DMS153 treated with DMSO at 0.1 percent for 48 hours (cell line): ENCODE measurements at regions not wholly inside any gene's neighbourhood (a gene's known extent, or its start where the extent isn't known, plus 50 kb on each side); places are given as distances from the start of the nearest gene placed in this dataset.

Experiments used
- DNase-seq: peaks from one replicate; lab custom pipeline; 2025; ENCODE audit not compliant: unreplicated experiment; lab: John Stamatoyannopoulos, UW

DNA sequence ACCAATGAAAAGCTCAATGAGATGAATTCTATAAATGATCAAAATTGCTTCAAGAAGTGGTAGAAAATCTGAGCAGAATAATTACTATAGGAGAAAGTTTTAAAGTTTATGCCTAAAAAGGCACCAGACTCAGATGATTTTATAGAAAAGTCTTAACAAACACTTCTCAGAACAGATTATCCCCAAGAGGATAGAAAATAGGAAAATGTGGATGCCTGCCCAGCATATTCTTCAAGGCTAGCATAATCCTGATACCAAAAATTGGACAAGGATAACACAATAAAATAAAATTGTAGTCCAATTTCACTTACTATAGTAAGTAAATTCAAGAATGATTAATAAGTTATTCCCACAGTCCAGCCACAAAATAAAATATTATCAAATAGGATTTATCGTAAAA, 397.0 kb downstream of the NR2F1-AS1 start:
- DNase-seq = no peak

DNA sequence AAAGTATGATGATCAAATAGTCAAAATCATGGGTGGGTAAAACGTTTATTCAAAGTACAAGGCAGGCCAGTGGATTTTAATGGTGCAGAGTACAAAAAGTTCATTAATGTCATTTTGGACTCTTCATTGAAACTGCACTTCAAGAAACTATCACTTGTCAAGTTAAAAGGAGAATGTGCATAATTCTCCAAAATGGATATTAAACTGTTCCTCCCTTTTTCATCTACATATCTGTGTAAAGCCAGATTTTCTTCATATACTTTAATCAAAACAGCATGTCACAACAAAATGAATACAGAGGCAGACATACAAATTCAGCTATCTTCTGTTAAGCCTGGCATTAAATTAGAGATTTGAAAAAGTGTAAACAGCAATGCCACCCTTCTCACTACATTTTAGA, 401.6 kb downstream of the NR2F1-AS1 start:
- no peak for DNase-seq

DNA sequence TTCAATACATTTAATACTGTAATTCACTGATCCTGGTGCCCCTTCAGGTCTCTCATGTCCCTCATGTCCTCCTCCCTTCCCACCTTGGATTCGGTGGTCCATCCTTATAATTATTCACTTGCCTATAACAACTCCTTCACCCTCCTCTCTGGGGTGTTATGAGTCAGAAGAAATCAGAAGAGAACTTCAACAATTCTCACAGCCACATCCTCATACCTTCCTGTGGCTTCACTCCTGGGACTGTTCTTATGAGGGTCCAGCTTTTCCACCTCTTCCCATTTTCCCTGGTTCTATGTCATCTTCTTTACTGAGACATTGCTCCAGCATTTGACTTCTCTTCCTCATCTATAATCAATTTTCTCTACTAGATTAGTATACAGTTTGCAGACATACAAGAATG, 406.1 kb downstream of the NR2F1-AS1 start:
- DNase-seq = no peak

DNA sequence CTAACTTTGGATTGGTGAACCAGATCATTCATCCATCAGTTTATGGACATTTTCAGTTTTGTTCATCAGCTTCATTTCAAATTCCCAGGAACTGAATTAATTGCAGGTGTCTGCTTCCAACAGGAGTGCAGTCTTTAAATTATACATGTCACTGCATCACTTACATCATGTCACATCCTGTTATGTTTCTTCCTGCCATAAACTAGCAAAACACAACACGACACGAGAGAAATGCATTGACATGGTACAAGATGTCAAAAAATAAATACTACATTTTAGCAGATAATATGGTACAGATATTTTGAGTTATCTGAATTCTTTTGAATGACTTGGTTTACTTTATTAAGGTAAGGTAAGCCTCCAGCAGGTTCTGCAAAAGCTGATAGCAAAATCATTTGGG, 415.5 kb downstream of the NR2F1-AS1 start:
- DNase-seq = no peak

DNA sequence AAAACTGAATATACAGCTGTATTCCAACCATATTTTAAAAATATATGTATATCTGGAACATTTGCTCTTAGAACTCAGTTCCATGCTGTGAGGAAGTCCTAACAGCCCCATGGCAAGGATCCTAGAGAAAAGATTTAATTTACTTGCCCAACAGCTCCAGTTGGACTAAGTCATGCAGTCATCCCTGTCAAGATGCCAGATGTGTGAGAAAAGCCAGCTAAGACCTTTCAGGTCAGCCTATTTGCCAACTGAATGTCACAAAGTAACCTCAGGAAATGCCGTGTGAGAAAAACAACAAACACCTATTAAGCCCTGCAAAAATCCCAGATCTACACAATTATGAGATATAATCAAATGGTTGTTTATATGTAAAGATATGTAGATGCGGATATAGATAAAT, 416.3 kb downstream of the NR2F1-AS1 start:
- no peak for DNase-seq

DNA sequence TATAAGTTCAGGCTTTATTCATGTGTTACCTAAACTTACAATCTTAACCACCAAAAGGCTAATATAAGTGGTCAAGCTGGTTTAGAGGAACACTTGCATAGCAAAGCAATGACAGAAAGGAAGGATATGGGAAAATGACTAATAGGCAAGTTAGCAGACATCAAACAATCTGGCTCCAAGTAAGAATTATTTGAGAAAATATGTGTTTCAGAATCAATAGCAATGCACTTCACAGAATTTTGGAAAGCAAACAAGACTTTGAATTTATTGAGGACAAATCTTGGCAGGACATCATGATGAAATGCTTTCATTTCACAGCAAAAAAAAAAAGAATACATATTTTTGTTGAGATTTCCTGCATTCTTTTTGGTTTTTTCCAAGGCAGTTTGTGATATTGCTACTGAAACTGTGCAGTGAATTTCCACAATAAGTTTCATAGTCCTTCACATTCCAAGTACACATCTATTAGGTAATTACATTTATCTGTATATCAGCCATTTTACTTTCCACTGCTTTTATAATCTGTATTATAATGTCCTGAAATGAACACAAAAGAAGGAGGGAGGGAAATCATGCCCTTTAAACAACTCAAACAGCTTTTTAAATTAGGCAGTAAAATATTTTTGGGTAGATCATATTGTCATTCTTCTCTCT, 417.9 kb downstream of the NR2F1-AS1 start:
- no peak for DNase-seq

DNA sequence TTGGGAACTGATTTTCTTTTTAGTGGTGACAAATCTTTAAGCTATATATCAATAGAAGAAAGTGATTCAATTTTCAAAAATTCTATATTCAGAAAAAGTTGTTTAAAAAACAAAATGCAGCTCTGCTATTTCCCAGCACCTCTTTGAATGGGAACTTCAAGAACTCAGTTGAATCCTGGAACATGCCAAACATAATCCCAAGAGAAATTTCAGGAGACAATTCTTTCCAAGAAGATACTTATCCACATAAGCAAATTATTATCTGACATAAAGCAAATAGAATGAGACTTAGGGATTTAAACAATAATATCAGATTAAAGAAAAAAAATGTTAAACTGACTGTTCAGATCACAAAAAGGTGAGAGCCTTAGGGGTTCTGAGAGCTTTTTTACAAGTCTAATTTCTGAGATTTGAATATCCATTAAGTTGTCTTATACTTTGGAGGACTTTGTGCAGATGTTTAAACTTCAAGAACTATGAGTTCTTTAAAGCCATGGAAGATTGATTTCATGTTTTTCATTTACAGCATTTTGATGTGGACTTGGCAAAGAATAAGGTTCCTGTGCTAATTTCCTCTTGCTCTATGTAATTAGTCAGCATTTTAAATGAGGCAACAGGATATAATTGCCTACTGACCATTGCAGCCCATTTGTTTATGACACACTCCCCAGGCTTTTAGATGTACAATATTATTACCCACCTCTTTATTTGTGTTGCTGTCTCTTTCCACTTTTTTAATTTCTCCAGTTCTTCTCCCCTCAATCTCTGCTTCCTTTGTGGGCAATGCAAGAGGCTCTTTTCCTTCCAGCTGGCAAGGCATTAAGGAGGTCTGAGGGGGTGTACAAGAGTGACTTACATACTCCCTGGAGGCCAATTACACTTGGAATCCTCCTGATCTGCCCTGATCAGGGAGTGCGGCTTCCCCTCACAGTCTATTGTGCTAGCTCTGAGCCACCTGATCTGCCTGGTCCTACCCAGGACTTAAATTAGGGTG, 419.1 kb downstream of the NR2F1-AS1 start:
- no peak for DNase-seq

DNA sequence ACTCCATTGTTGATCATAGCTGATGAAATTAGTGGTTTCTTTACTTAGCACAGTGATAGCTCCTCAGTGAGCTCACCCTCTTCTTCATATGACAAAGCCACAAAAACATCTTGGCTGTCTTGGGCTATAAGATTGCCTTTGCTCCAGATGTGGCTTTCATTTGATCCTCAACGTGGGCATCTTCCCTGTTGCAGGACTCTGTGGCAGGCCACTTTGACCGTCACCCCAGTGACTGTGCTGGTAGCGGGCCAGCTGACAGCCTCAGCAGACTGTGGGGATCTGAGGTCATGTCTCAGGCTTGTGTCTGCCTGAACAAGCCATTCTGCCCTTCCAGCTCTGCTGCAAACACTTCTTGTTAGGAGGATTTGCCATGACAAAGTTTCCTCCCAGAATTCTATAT, 422.2 kb downstream of the NR2F1-AS1 start:
- no peak for DNase-seq

DNA sequence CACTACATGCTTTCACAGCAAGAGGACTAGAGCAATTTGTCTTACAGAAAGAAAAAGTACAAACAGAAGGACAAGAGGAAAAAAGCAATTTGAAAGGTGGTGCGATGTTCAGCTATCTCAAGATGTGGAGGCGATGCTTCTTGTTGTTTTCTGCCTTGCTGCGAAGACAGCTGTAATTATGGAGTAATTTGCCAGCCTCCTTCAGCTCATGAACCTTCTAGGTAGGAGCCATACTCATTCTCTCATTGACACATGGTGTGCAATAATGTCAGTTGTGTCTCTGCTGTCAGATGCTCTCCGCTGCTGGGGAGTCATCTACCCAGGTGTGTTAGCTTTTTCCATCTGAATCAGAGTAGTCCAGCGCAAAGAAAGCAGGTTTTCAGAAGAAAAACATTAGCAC, 424.5 kb downstream of the NR2F1-AS1 start:
- no peak for DNase-seq

DNA sequence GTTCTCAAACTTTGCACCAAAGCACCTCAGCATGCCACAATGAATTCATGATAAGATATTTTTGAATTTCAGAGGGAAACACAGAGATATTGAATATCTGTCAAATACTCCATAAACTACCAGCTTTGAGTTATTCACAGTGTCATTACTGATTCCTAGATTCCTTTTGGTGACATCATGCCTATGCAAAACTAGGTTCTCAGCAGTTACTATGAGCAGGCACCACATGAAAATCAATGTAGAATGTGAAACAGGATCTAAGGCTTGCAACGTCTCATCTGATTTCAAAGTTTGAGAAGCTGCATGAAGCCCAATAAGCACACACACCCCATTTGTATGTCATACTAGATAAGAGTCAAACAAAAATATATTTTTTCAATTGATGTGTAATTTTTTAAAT, 426.5 kb downstream of the NR2F1-AS1 start:
- DNase-seq = no peak

DNA sequence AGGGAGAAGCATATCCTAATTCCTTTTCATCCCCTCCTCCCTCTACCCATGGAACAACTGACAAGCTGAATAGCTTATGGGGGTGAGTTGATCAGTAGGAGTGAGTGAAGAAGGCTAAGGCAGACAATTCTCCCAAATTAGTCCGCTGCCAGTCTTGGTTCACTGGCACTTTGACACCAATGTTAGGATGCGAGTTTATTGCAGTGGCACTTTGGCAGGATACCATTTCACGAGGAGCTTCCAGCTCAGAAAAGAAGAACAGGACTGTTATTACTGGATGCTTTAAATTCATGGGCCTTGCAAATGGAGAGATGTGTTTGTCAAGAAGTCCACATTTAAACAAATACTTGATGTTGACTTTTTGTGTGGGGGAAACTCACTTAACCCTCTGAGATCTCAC, 427.6 kb downstream of the NR2F1-AS1 start:
- DNase-seq = no peak

DNA sequence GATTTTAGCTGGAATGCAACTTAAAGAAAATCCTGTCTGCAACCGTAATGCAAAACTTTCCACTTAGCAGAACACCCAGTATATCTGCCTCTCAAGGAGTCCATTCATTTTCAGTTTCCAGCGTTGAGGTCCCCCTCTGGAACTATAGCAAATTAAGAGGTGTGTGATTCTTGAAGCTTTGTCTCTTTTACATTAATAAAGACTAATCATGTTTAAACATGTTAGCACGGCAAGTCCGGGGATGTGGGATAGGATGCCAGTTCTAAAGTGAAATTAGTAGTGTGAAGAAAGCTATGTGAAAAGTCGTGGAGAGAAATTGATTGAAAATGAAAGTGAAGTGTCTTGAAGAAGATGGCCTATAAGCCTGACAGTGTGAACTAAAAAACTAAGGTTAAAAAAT, 429.1 kb downstream of the NR2F1-AS1 start:
- no peak for DNase-seq

DNA sequence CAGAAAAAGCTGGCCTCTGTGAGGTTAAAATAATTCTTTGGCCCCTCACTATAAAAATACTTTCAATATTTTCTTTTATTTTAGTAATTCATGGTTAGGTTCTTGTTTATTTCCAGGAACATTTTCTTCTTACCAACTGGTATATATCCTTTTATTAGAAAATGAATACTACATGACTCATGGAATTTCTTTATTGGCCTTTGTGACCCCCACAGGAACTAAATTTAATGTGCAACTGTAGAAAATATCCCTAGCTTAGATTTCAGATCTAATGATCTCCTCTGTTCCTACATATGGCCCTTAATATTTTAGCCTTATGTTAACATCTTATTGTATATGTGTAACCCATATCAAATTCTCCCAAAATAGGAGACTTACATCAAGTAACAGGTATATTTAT, 429.9 kb downstream of the NR2F1-AS1 start:
- no peak for DNase-seq

DNA sequence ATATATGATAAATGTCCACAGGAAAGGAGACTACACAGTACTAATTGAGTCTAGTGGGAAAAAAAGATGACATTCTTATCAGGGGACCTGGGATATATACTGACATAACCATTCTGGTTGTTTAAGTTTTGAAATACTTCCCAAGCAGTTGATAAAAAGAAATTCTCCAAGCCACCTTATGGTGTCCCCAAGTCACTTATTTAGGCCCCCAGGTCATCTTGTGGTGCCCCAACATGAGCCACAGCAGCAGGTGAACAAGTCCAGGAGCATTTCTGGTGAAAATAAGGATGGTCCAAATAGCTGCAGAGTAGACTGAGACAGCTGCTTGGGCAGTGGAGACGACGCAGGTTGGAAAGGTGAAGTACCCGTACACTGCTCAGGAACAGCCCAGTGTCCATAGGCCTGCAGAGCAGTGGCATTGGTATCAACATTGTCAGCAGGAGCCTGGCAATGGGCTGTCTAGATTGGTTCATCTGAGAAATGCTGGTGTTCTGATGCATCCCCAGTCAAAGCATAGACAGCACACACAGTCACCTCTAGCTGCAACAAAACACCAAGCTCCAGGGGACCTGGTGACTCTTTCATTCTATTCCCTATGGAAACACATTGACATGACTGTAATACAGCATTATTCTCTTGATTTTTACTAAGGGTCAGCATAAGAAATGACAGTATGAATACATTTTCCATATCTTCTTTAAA, 430.6 kb downstream of the NR2F1-AS1 start:
- DNase-seq = no peak

DNA sequence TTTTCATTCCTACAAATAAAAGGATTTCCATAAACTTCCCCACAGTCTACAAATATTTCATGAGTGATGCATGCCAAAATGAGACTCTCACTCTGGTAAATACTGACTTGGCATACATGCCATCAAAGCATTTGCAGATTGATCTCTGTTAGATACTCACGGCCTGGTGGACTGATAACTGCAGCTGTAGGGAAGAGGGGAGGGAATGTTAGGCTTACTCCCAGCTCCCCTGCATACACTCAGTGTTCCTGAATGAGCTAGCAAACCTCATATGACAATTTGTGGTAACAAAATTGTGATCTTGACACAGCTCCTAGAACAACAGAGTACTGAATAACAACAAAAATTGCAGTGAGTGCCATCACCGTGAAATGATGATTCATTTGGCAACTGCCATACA, 435.3 kb downstream of the NR2F1-AS1 start:
- DNase-seq = no peak

DNA sequence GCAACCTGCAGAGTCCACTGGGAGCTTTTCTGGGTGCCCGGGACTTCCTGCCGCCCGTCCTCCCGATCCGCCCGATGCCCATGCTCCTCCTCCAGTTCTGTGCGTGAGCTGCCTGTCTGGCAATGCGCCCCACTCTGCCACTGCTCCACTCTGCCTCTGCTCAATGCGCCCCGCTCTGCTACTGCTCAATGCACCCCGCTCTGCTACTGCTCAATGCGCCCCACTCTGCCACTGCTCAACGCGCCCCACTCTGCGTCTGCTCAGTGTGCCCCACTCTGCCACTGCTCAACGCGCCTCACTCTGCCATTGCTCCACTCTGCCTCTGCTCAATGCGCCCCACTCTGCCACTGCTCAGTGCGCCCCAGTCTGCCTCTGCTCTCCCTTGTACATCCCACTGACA, 436.0 kb downstream of the NR2F1-AS1 start:
- DNase-seq = no peak

DNA sequence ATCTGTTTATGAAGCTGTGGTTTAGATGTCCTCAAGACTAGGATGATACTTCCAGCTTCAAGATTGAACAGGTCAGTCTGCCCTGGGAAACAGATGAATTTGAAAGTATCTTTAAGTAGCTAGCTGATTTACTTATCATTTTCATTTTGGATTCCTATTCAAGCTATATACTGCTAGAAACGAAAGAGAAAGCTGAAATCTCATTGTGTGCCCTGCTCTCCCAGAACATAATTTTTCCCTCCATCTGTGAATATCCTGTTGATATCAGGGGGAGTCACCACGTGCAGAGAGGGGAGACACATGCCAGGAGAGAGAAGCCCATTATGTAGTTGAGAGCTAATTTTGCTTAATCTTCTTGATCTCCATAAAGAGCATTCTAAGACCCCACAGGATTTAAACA, 439.1 kb downstream of the NR2F1-AS1 start:
- DNase-seq = no peak

DNA sequence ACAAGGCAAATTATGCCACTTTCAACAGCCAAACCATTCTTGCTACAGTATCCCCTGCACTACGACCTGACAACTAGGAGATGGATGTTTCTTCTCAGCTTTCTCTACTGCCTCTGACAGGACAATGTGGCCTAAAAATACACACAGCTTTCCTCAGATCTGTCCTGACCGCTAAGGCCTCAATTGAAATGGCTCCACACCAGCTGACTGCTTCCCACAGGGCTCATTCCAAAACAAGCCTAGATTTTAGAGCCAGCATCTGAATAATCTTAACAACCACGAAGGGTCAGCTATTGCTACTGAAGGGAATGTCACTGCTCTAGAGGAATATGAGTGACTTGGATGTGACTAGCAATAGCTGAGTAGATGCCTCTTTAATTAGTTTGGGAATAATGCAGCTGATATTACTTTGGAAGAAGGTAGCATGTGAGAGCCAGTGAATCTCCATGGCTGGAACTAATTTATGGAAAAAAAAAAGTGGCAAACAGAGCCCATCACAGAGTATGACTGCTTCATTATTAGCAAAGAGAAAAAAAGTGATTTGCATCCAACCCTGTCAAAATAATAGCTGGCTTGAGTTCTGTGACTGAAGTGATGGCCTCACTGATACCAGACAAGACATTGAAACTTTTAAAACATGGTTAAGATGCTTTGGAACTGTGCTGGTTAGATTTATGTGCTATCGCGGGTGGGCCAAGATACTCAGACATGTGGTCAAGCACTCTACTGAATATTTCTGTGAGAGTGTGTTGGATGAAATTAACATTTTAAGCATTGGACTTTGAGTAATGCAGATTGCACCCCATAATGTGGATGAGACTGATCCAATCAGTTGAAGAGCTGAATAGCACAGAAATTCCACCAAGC, 450.2 kb downstream of the NR2F1-AS1 start:
- no peak for DNase-seq

DNA sequence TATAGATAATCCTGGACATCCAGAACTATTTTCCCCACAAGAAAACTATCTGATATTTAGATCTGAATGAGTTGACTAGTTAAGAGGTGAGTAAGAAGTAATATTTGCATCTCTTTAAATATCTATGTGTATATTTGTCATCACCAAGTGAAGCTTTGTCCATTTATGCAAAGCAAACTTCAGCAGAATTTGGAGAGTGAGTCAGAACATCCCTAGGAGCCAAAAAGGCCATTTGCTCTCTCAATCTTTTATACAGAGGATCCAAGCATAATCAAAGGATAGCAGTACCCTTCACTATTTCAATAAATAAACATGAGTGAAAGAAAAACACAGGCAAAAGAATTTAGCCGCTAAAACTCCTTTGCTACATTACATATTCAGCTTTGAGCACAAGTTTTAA, 454.4 kb downstream of the NR2F1-AS1 start:
- DNase-seq = no peak

DNA sequence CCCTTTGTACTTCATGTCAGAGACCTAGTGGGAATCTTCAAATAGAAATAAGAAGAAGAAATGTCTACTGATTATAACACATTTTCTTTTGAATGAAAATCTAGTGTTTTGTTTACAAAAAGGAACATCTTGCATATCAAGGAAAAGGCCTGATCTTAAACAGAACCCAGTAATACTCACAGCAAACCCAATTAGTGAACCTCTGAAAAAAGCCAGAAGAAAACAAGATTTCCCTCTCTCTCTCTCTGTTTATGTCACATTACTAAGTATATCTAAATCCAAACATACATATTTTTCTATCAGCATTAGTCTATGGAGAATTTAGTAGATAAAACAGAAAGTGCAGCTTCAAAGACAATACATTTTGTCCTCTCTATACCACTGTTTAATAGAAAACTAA, 457.9 kb downstream of the NR2F1-AS1 start:
- DNase-seq = no peak

DNA sequence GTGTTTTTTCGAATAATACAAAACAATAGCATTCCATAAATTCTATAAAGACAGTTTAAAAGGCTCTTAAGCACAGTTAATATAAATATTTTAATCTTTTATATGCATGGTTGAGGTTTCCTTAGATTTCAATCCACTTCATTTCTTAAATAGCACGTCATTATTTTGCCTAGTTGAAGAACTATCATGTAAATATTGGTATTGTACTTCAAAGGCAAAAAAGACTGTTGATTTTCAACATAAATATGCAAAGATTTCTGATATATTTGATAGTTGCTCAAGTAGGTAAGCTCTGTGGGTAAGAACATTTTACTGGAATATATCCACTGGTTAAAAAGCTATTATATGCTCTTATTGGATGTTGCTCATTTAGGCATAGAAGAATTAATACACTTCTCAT, 458.6 kb downstream of the NR2F1-AS1 start:
- no peak for DNase-seq
